ENCODE measurements at regions not wholly inside any gene's neighbourhood (a gene's known extent, or its start where the extent isn't known, plus 50 kb on each side); places are given as distances from the start of the nearest gene placed in this dataset.

- TF ChIP-seq CTCF (conservative IDR thresholded peaks at IDR 0.05; ENCODE audit: low read depth, low read length) = no peak
- H3K79me2 ChIP-seq (ENCODE audit: insufficient read depth, low read depth) = no peaks in the 10 kb centered on the region
Measured at GRCh38 chr6:164845773-164846172, 463.6 kb downstream of the C6orf118 start.

GRCh38 chr6:164842085-164842484 lies 467.3 kb downstream of the C6orf118 start:
- no peak overlapping the region for H3K4me2 ChIP-seq
- TF ChIP-seq CTCF (conservative IDR thresholded peaks at IDR 0.05; ENCODE audit: low read depth, low read length) = no peak
- no peaks in the 10 kb centered on the region for H3K79me2 ChIP-seq (ENCODE audit: insufficient read depth, low read depth)
- H3K27ac ChIP-seq = no peak overlapping the region
- no peak overlapping the region for H2AFZ ChIP-seq (ENCODE audit: low read depth)
- H4K20me1 ChIP-seq (ENCODE audit: insufficient read depth) = no peaks in the 10 kb centered on the region
- no peaks in the 10 kb centered on the region for H3K4me1 ChIP-seq (ENCODE audit: low read depth, poor library complexity, severe bottlenecking)
- no peak overlapping the region for H3K9ac ChIP-seq
- H3K4me3 ChIP-seq (IDR thresholded peaks at IDR 0.05; ENCODE audit: insufficient read depth, low read depth, low read length) = no peak overlapping the region
- no peaks in the 10 kb centered on the region for H3K27me3 ChIP-seq (ENCODE audit: insufficient read depth, low read depth)
- no peaks in the 10 kb centered on the region for H3K36me3 ChIP-seq (ENCODE audit: insufficient read depth)

More at GRCh38 chr6:164845773-164846172, 463.6 kb downstream of the C6orf118 start:
- Histone ChIP-seq H2AFZ (ENCODE audit: low read depth) (no peak overlapping the region), H3K36me3 (ENCODE audit: insufficient read depth) (no peaks in the 10 kb centered on the region), H3K4me3 (IDR thresholded peaks at IDR 0.05; ENCODE audit: insufficient read depth, low read depth, low read length) (no peak overlapping the region), H3K27ac (no peak overlapping the region), H3K4me1 (ENCODE audit: low read depth, poor library complexity, severe bottlenecking) (no peaks in the 10 kb centered on the region), H3K4me2 (no peak overlapping the region), H3K27me3 (ENCODE audit: insufficient read depth, low read depth) (no peaks in the 10 kb centered on the region), H4K20me1 (ENCODE audit: insufficient read depth) (no peaks in the 10 kb centered on the region), H3K9ac (no peak overlapping the region)

GRCh38 chr6:164838068-164838615 lies 471.3 kb downstream of the C6orf118 start:
- Histone ChIP-seq H3K27ac (no peak overlapping the region), H3K36me3 (ENCODE audit: insufficient read depth) (no peaks in the 10 kb centered on the region), H3K9ac (no peak overlapping the region), H3K4me1 (ENCODE audit: low read depth, poor library complexity, severe bottlenecking) (no peaks in the 10 kb centered on the region), H2AFZ (ENCODE audit: low read depth) (no peak overlapping the region; the same call in 1 of the 2 replicates), H3K4me3 (IDR thresholded peaks at IDR 0.05; ENCODE audit: insufficient read depth, low read depth, low read length) (no peak overlapping the region), H3K79me2 (ENCODE audit: insufficient read depth, low read depth) (no peaks in the 10 kb centered on the region), H3K27me3 (ENCODE audit: insufficient read depth, low read depth) (no peaks in the 10 kb centered on the region), H4K20me1 (ENCODE audit: insufficient read depth) (no peaks in the 10 kb centered on the region), H3K4me2 (no peak overlapping the region)
- TF ChIP-seq CTCF (conservative IDR thresholded peaks at IDR 0.05; ENCODE audit: low read depth, low read length) = no peak

- no peak for TF ChIP-seq CTCF (conservative IDR thresholded peaks at IDR 0.05; ENCODE audit: low read depth, low read length)
- no peaks in the 10 kb centered on the region for H3K27me3 ChIP-seq (ENCODE audit: insufficient read depth, low read depth)
- H2AFZ ChIP-seq (ENCODE audit: low read depth) = no peak overlapping the region
- H3K79me2 ChIP-seq (ENCODE audit: insufficient read depth, low read depth) = no peaks in the 10 kb centered on the region
- no peaks in the 10 kb centered on the region for H3K4me1 ChIP-seq (ENCODE audit: low read depth, poor library complexity, severe bottlenecking)
- H3K9ac ChIP-seq = no peak overlapping the region
- no peak overlapping the region for H3K4me3 ChIP-seq (IDR thresholded peaks at IDR 0.05; ENCODE audit: insufficient read depth, low read depth, low read length)
- H3K27ac ChIP-seq = no peak overlapping the region
- no peaks in the 10 kb centered on the region for H4K20me1 ChIP-seq (ENCODE audit: insufficient read depth)
- no peaks in the 10 kb centered on the region for H3K36me3 ChIP-seq (ENCODE audit: insufficient read depth)
- H3K4me2 ChIP-seq = no peak overlapping the region
Measured at GRCh38 chr6:164836486-164836885, 472.9 kb downstream of the C6orf118 start.
